ENCODE measurements at regions not wholly inside any gene's neighbourhood (a gene's known extent, or its start where the extent isn't known, plus 50 kb on each side); places are given as distances from the start of the nearest gene placed in this dataset.
A peak's percentile ranks its signal among the peaks of the same experiment; 100 is the strongest.

DNA sequence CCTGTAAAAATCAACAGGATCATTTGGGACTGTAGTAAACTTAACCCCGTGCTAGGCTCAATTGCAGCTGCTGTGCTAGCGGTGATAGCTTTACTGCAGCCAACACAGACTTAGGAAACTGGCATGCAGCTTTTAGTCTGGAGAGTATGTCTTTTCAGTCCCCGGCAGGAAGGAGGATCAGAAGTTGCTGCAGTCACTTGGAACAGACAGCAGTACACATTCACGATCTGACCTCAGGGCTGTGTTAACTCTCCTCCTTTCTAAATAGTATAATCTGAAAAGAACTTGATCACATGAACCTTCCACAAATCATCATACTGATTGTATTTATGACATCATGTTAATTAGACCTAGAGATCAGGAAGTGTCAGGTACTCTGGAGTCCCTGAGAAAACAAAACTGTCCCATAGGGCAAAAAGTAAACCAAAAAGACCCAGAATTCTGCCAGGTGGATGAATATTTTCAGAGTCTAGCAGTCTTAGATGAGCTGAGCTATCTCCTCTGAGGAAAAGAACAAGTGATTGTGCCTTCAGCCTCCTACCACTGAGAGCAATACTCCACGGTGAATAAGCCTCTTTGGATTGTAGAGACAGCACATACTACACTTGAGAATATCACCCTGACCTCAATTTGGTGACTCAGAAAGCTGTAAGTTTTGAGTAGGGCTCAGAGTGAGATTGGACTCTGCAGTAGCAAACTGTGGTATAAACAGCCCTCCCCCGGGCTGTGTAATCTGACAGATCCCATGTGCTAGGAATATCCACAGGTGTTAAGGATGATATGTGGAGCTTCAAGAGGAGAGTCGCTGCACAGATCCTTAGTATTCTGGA lies 181.0 kb upstream of the GPR12 start:
- peaks cover 23% of the 10 kb centered on the region for H3K27me3 ChIP-seq (ENCODE audit: insufficient read depth, low read length)
- peaks cover 16% of the 10 kb centered on the region for H3K4me1 ChIP-seq (ENCODE audit: insufficient read depth, low read length)
- no peaks in the 10 kb centered on the region for H4K20me1 ChIP-seq (ENCODE audit: insufficient read depth, low read length)
- DNase-seq (ENCODE audit: insufficient read length, low spot score, missing footprints), result peak; percentile 88
- no peaks in the 10 kb centered on the region for H3K9me3 ChIP-seq (ENCODE audit: low read depth, low read length)
- peak overlapping the region; percentile 26 for H3K4me3 ChIP-seq (ENCODE audit: insufficient read depth, low read length)
- H3K27ac ChIP-seq (ENCODE audit: low read depth, low read length), result peak overlapping the region; percentile 55
- TF ChIP-seq, protein P1, sequence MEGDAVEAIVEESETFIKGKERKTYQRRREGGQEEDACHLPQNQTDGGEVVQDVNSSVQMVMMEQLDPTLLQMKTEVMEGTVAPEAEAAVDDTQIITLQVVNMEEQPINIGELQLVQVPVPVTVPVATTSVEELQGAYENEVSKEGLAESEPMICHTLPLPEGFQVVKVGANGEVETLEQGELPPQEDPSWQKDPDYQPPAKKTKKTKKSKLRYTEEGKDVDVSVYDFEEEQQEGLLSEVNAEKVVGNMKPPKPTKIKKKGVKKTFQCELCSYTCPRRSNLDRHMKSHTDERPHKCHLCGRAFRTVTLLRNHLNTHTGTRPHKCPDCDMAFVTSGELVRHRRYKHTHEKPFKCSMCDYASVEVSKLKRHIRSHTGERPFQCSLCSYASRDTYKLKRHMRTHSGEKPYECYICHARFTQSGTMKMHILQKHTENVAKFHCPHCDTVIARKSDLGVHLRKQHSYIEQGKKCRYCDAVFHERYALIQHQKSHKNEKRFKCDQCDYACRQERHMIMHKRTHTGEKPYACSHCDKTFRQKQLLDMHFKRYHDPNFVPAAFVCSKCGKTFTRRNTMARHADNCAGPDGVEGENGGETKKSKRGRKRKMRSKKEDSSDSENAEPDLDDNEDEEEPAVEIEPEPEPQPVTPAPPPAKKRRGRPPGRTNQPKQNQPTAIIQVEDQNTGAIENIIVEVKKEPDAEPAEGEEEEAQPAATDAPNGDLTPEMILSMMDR (IDR thresholded peaks at IDR 0.05; ENCODE audit: extremely low read depth, low read depth, low read length), result no peak
- H3K4me2 ChIP-seq (ENCODE audit: insufficient read depth, low read length), result peak overlapping the region; percentile 63
- H2AFZ ChIP-seq (ENCODE audit: low read length), result peak overlapping the region; percentile 10
- H3K36me3 ChIP-seq (ENCODE audit: insufficient read depth, low read length), result no peaks in the 10 kb centered on the region
- no peaks in the 10 kb centered on the region for H3K79me2 ChIP-seq (ENCODE audit: insufficient read depth, low read length)

DNA sequence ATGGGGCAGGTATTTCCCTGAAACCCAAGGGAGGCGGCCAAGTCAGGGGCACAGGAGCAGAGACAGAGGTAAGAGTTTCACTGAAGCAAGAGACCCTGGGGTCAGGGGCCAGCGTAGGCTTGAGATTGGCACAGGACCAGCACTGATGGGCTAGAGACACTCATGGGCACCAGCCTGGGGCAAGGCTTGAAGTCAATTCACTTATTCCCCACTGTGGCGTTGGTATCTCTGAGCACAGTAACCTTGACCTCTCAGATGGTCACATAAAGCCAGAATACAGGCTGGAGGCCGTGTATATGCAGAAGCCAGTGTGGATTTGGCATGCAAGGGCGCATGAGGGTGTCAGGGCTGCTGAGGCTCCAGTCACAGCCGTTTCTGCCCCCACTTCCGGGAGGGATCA lies 173.5 kb upstream of the GPR12 start:
- TF ChIP-seq, protein P1 (IDR thresholded peaks at IDR 0.05; ENCODE audit: extremely low read depth, low read depth, low read length), result no peak
- no peaks in the 10 kb centered on the region for H4K20me1 ChIP-seq (ENCODE audit: insufficient read depth, low read length)
- no peak overlapping the region for H2AFZ ChIP-seq (ENCODE audit: low read length)
- no peak overlapping the region for H3K27ac ChIP-seq (ENCODE audit: low read depth, low read length)
- H3K4me1 ChIP-seq (ENCODE audit: insufficient read depth, low read length), result no peaks in the 10 kb centered on the region
- no peak for DNase-seq (ENCODE audit: insufficient read length, low spot score, missing footprints)
- no peaks in the 10 kb centered on the region for H3K36me3 ChIP-seq (ENCODE audit: insufficient read depth, low read length)
- no peaks in the 10 kb centered on the region for H3K9me3 ChIP-seq (ENCODE audit: low read depth, low read length)
- peaks cover 8% of the 10 kb centered on the region for H3K27me3 ChIP-seq (ENCODE audit: insufficient read depth, low read length)
- no peak overlapping the region for H3K4me3 ChIP-seq (ENCODE audit: insufficient read depth, low read length)
- H3K4me2 ChIP-seq (ENCODE audit: insufficient read depth, low read length), result no peak overlapping the region
- no peaks in the 10 kb centered on the region for H3K79me2 ChIP-seq (ENCODE audit: insufficient read depth, low read length)

DNA sequence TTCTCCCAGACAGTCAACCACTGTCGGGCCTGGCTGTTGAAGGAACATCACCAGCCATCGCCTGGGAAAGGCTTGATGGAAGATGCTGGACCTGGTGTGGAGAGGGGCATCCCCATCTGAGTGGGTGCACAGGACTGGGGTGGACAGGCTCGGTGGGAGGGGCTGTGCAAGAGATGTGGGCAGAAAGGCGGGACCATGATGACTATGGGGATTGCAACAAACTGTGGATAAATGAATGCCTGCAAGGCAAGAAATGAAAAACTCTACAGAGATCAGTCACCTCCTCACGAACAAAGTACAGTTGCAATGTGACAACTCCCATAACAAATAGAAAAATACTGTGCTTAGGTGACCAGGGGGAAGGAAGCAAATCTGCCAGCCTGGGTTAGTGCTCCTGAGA lies 171.9 kb upstream of the GPR12 start:
- Histone ChIP-seq H4K20me1 (ENCODE audit: insufficient read depth, low read length) (no peaks in the 10 kb centered on the region), H3K27me3 (ENCODE audit: insufficient read depth, low read length) (peaks cover 9% of the 10 kb centered on the region), H3K4me2 (ENCODE audit: insufficient read depth, low read length) (no peak overlapping the region), H3K79me2 (ENCODE audit: insufficient read depth, low read length) (no peaks in the 10 kb centered on the region), H3K9me3 (ENCODE audit: low read depth, low read length) (no peaks in the 10 kb centered on the region), H3K4me1 (ENCODE audit: insufficient read depth, low read length) (no peaks in the 10 kb centered on the region), H3K4me3 (ENCODE audit: insufficient read depth, low read length) (no peak overlapping the region), H3K27ac (ENCODE audit: low read depth, low read length) (no peak overlapping the region), H2AFZ (ENCODE audit: low read length) (no peak overlapping the region), H3K36me3 (ENCODE audit: insufficient read depth, low read length) (no peaks in the 10 kb centered on the region)
- TF ChIP-seq, protein P1 (IDR thresholded peaks at IDR 0.05; ENCODE audit: extremely low read depth, low read depth, low read length), result no peak
- no peak for DNase-seq (ENCODE audit: insufficient read length, low spot score, missing footprints)

DNA sequence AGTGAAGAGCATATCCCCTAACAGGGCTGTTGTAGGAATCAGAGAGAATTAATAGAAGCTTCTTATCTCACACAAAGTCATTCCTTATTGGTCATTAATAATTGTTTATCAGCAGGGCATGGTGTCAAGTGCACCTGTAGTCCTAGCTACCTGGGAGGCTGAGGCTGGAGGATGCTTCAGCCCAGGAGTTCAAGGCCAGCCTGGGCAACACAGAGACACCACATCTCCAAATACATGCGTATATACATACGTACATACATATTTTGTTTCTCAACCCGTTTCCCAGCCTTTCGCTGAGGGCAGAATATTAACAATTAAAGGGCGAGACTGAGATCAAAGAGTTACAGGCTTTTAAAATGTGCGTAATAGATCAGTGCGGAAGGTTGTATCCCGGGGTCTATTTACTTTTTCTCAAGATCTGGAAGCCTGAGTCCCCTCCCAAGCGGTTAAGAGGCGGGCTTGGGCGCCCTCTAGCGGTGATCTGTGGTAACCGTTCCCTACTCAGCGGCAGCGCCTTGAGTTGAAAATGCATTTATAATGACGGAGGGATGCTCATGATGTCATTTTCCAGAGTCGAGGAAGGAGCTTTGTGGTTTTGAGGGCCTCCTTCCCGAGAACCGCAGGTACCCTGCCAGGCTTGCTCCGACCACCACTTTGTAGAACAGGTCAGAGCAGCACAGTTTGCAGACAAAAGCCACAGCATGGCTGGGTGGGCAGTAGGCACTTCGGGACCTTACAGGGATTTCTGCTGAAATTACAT lies 169.6 kb upstream of the GPR12 start:
- no peak overlapping the region for H3K27ac ChIP-seq (ENCODE audit: low read depth, low read length)
- H3K36me3 ChIP-seq (ENCODE audit: insufficient read depth, low read length), result no peaks in the 10 kb centered on the region
- H4K20me1 ChIP-seq (ENCODE audit: insufficient read depth, low read length), result no peaks in the 10 kb centered on the region
- H2AFZ ChIP-seq (ENCODE audit: low read length), result peak overlapping the region; percentile 87
- H3K9me3 ChIP-seq (ENCODE audit: low read depth, low read length), result no peaks in the 10 kb centered on the region
- H3K79me2 ChIP-seq (ENCODE audit: insufficient read depth, low read length), result no peaks in the 10 kb centered on the region
- DNase-seq (ENCODE audit: insufficient read length, low spot score, missing footprints), result no peak
- no peaks in the 10 kb centered on the region for H3K4me1 ChIP-seq (ENCODE audit: insufficient read depth, low read length)
- TF ChIP-seq, protein P1 (IDR thresholded peaks at IDR 0.05; ENCODE audit: extremely low read depth, low read depth, low read length), result peak; percentile 95
- H3K4me2 ChIP-seq (ENCODE audit: insufficient read depth, low read length), result peak overlapping the region; percentile 77
- peak overlapping the region; percentile 39 for H3K4me3 ChIP-seq (ENCODE audit: insufficient read depth, low read length)
- H3K27me3 ChIP-seq (ENCODE audit: insufficient read depth, low read length), result peaks cover 10% of the 10 kb centered on the region

Measured in osteoblast (primary cell).